ENCODE measurements at regions not wholly inside any gene's neighbourhood (a gene's known extent, or its start where the extent isn't known, plus 50 kb on each side); places are given as distances from the start of the nearest gene placed in this dataset.

DNA sequence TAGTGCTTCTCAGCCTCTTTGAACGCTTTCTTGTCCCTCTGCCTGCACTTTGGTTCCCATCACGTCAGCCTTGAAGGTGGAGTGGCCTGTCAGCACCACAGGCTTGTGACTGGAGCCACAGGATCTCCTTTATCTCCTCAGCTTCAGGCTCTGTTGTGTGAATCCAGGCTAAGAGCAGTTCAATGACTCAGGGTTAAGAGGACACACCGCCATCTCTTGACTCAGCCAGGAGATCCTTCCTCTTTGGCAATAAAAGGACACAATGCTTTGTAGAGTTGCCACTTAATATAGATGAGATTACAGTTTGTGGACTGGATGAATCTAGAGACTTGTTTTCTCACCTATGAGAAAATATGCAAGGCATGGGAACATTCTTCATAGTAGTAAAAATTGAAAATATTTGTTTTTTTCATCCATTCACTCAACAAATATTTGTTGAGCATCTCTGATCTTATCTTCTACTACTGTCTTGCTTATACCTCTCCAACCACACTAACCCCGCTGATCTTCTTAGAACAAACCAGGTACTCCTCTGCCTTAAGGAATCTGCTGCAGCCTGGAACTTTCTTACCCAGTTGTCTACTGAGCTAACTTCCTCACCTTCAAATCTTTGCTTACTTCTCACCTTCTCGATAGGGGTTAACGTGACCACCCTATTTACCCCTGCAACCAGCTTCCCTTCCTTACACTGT is 62.3 kb downstream of the UCHL1 start:
- no peak for DNase-seq (ENCODE audit: low spot score)

GRCh38 chr4:41319553-41319952 is 62.8 kb downstream of the UCHL1 start:
- no peak for DNase-seq (ENCODE audit: low spot score)

- DNase-seq (ENCODE audit: low spot score): no peak
Measured at GRCh38 chr4:41320278-41320677, 63.5 kb downstream of the UCHL1 start.

DNA sequence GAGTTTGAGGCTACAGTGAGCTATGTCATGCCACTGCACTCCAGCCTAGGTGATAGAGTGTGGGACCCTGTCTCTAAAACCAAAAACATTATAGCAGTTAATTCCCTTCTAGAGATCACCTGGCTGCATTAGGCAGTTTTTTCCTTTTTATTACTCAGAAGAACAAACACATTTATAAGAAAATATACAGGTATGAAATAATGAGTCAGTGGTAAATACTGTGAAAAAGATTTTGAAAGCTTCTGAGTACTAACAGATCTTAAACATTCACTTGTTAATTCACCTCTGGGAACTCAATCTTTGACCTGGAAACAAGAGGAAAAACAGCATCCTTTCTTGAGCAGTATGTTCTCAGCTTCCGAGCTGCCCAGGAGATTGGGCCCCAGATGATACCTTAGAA is 64.1 kb downstream of the UCHL1 start:
- DNase-seq (ENCODE audit: low spot score): no peak

DNA sequence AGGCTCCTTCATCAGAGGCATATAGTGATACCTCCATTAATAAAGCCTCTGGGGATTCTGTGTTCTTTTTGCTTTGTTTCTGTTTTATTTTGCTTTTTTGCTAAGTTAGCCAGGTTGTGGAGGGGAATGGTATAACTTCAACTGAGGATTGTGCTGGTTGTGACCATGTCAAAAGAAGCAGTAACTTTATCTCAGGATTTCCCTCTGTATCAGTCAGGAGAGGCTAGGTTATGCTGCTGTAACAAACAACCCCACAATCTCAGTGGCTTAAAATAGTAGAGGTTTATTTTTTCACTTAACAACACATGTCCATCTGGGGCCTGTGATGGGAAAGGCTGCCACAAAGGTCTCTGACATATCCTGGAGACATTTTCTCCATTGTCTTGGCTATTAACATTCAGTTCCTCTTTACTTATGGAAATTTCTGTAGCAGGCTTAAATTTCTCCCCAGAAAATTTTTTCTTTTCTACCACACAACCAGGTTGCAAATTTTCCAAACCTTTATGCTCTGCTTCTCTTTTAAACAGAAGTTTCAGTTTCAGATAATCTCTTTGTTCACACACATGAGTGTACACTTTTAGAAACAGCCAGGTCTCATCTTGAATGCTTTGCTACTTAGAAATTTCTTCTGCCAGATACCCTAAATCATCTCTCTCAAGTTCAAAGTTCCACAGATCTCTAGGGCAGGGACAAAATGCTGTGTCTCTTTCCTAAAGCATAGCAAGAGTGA is 64.7 kb downstream of the UCHL1 start:
- no peak for DNase-seq (ENCODE audit: low spot score)

GRCh38 chr4:41322617-41323016 is 65.9 kb downstream of the UCHL1 start:
- peak; percentile 56 for DNase-seq (ENCODE audit: low spot score)

DNA sequence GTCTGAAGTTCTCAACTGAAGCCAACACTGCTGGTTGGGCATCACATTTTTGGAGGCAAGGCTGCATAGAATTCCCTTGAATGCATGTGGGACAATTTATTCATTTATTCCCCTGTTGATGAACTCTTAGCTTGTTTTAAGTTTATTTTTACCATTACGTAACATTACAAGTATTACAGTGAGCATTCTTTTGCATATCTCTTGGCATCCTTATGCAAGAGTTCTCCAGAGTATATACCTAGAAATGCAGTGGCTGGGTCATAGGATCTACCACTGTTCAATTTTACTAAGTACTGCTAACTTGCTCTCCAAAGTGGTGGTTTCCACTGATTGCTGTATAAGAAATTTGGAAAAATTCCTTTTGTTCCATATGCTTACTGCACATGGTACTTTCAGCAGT is 66.5 kb downstream of the UCHL1 start:
- DNase-seq (ENCODE audit: low spot score): no peak

DNA sequence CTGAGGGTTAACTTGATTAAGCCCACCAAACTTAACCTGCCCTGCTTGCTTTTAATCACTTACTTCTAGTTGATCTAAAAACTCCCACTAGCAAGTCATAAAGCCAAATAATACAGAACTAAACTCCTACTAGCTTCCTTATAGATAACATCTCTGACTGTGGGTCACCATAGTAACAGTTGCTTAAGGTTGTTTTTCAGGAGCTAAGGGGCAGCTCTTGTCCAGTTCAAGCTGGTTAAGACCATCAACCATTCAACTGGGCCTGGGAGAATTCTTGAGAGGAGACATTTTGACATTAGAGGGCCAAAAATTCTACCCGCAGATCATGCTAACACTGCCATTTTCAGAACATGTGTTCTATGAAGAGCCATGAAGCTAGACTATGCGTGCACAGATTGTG is 67.0 kb downstream of the UCHL1 start:
- no peak for DNase-seq (ENCODE audit: low spot score)

GRCh38 chr4:41324861-41325260 is 68.1 kb downstream of the UCHL1 start:
- no peak for DNase-seq (ENCODE audit: low spot score)

DNA sequence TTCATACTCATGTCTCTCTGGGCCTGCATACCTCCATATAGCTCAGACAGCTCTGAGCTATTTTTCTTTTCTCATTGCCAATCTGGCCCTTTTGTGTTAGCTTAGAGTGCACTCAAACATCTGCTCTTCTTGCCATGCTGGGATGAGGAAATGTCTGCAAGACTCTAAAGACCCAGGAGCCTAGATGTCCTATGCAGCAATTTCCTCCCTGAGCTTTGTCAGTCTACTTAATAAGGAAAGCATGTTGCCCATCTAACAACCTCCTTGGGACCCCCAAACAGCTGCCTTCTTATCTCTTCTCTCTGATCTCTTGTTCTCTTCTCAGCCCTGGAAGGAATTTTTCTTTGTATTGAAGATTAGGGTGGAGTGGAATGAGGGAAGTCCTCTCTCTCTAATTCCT is 69.2 kb downstream of the UCHL1 start:
- no peak for DNase-seq (ENCODE audit: low spot score)

DNA sequence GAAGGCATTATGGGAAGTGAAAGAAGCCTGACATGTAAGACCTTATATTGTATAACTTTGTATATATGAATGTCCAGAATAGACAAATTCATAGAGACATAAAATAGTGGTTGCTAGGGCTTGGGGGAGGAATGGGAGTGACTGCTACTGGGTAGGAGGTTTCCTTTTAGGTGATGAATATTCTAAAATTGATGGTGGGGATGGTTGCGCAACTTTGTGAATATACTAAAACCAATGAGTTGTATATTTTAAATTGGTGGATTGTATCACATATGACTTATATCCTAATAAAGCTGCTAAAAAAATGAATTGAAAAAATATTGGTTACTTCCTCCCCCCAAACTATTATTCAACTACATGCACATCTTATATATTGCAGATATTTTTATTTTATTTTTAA is 70.0 kb downstream of the UCHL1 start:
- DNase-seq (ENCODE audit: low spot score): no peak

GRCh38 chr4:41327770-41328169 is 71.0 kb downstream of the UCHL1 start:
- DNase-seq (ENCODE audit: low spot score): no peak

- DNase-seq (ENCODE audit: low spot score): no peak
Measured at GRCh38 chr4:41329361-41329760, 72.6 kb downstream of the UCHL1 start.

- DNase-seq (ENCODE audit: low spot score): no peak
Measured at GRCh38 chr4:41331224-41331623, 74.5 kb downstream of the UCHL1 start.

GRCh38 chr4:41332510-41333054 is 75.9 kb downstream of the UCHL1 start:
- DNase-seq (ENCODE audit: low spot score): no peak

GRCh38 chr4:41334182-41334581 is 77.5 kb downstream of the UCHL1 start:
- DNase-seq (ENCODE audit: low spot score): no peak

DNA sequence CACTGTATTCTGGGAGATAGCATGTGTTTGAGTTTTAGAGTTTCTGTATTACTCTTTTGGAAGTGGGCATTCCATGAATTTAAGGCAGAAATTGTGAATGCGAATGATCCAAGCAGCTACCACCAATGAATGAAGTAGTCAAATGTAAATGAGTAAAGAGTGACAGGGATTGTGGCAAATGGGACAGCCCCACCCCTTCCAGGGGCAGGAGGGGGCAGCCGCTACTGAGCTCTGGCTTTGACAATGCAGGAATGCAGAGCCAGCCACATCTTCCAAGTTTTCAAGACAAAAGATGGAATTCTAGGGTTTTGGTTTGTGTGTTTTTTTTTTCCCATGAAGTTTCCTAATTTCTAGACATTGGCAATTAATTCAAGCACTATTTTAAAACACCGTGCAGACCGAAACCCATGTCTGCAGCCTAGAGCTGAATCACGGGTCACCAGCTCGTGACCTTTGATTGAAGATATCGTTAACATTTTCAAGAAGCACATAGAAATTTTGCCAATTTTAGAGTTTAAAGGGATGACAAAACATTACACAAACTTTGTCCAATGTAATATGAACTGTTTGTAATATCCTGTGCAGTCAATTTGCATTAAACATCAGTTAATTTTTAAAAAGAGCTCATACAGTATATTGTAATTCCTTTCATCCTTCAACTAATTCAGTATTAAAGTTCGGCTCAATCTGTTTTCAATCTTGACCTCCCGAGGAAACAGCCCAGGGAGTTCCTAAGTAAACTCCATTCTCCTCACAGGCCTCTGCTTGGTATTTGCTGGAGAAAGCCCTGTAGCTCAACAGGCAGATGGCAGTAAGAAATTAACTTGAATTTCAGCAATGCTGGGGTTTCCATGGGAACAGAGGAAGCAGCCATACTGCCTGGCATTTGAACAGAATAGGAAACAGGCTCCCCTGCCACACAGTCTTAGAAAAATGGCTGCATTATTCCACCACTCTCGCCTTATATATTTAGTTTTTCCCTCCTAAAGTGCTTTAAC is 83.4 kb downstream of the UCHL1 start:
- DNase-seq (ENCODE audit: low spot score): no peak

DNA sequence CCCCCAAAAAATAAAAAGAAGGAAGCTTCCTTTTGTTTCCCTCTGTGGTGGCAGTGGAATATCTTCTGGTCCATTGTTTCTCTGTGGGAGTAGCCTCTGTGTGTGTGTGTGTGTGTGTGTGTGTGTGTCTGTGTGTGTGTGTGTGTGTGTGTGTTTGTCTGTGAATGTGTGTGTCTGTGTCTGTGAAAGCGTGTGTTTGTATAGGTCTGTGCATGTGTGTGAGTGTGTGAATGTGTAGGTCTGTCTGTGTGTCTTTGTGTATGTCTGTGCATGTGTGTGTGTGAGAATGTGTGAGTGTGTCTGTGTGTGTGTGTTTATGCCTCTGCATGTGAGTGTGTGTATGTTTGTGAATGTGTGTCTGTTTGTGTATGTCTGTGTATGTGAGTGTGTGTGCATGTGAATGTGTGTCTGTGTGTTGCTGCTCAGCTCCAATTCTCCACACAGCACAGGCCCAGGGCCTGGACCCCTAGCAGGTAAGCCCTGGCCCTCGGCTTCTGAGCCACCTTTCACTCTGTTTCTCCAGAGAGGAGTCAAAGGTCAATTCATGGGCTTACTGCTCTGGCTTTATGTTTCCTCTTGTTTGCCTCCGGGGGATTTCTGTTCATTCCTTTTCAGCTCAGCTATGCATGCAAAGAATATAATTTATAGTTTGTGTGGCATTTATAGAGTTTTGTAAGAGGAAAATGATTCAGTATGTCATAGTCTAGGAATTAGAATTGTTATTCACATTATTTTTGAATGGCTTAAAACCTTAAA is 89.8 kb downstream of the UCHL1 start:
- DNase-seq (ENCODE audit: low spot score): no peak

- DNase-seq (ENCODE audit: low spot score): no peak
Measured at GRCh38 chr4:41349021-41349420, 92.3 kb downstream of the UCHL1 start.

DNA sequence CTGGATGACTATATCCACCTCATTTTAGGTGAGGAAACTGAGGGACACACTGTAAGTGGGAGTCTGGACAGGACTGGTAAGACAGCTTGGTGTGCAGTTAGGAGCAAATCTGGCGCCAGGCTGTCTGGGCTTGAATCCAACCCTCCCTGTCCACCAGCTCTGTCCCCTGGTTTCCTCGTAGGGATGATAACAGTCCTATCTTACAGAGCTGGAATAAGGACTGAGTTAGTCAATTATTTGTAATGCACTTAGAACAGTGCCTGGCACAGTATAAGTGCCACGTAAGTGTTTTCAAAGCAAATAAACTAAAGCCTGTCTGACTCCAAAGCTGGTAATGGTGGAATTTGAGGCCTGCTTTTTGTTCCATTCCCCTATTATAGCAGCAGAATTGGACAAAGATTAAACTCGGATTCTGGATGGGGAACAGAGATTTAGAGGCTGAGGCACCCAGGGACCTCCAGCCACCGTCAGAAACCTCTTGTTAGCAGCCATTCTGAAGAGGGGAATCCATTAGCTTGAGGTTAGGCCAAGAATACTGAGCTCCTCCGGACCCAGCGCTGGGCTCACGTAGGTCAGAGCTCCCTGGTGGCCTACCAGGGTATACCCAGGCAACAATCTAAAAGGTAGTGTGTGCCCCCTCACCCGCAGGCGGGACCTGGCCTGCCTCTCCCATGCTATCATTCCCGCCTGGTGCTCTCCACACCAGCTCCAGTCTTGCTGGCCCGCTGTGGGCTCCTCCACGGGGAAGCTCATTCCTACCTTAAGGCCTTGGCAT is 102.1 kb downstream of the UCHL1 start:
- DNase-seq (ENCODE audit: low spot score): peak; percentile 7

GRCh38 chr4:41359422-41359775 is 102.7 kb downstream of the UCHL1 start:
- no peak for DNase-seq (ENCODE audit: low spot score)
